Lower leg skin (tissue), 4 donors: ENCODE measurements at regions not wholly inside any gene's neighbourhood (a gene's known extent, or its start where the extent isn't known, plus 50 kb on each side); places are given as distances from the start of the nearest gene placed in this dataset.

ENCODE experiments used
- DNase-seq, 2 donors: peaks; one replicate each; pipeline ENCODE4 v3.0.0-alpha.2; 2019; ENCODE audit warnings: low spot score in 2 of 2
- H3K4me3 ChIP-seq: fragments of 200-600 bp; sonication (generic); 2 replicates; pipeline ENCODE4 v1.5.1; 2017; ENCODE audit warnings: mild to moderate bottlenecking, low read depth; ENCODE audit not compliant: poor library complexity, severe bottlenecking
- CTCF ChIP-seq, 3 donors: fragments of 450-650 bp; IDR thresholded peaks; one replicate each; pipeline ENCODE4 v1.5.1; 2016; ENCODE audit warnings: antibody characterized with exemption in 3 of 3, mild to moderate bottlenecking in 3 of 3, moderate library complexity in 2 of 3
- POLR2A ChIP-seq, 2 donors: fragments of 450-650 bp; IDR thresholded peaks; one replicate each; pipeline ENCODE4 v1.6.1; 2016 to 2017; ENCODE audit warnings: antibody characterized with exemption in 2 of 2, mild to moderate bottlenecking in 1 of 2, moderate library complexity in 1 of 2
- WGBS, 2 donors: methylation state at CpG; one replicate each; pipeline ENCODE4 v1.1.5; 2018; 5-methylcytosine and 5-hydroxymethylcytosine counted together
- intact Hi-C: fragments of 100-400 bp; cut with DNase I; formaldehyde crosslinking; loops from one replicate; pipeline ENCODE4 v1.15.0; 2023; ENCODE audit warnings: low total_unique reads

GRCh38 chr10:78915190-78915518 is 153.6 kb upstream of the ZMIZ1 start:
- WGBS, 2 donors, result 54% methylated on average over 4 of the region's 4 CpGs
- TF ChIP-seq CTCF (IDR thresholded peaks at IDR 0.05) (no peak), POLR2A (IDR thresholded peaks at IDR 0.05) (no peak)
- DNase-seq, result no peak
- intact Hi-C loops, result no loop called here
- H3K4me3 ChIP-seq, result no peak overlapping the region

GRCh38 chr10:78916227-78916626 is 152.5 kb upstream of the ZMIZ1 start:
- WGBS, 2 donors, result 88 to 90% methylated on average over 7 of the region's 7 CpGs
- intact Hi-C loops, result no loop called here
- no peak for DNase-seq
- TF ChIP-seq CTCF (IDR thresholded peaks at IDR 0.05) (no peak), POLR2A (IDR thresholded peaks at IDR 0.05) (no peak)
- no peak overlapping the region for H3K4me3 ChIP-seq

GRCh38 chr10:78919181-78919966 is 149.4 kb upstream of the ZMIZ1 start:
- 84 to 88% methylated on average over 7 of the region's 7 CpGs for WGBS, 2 donors
- TF ChIP-seq POLR2A (IDR thresholded peaks at IDR 0.05), result no peak
- no peak for TF ChIP-seq CTCF (IDR thresholded peaks at IDR 0.05)
- DNase-seq, result no peak
- intact Hi-C loops, result no loop called here
- H3K4me3 ChIP-seq, result no peak overlapping the region

GRCh38 chr10:78920011-78920410 is 148.8 kb upstream of the ZMIZ1 start:
- intact Hi-C loops, result no loop called here
- H3K4me3 ChIP-seq, result no peak overlapping the region
- peak in 1 of 2 donors; percentile 30 for DNase-seq
- TF ChIP-seq CTCF (IDR thresholded peaks at IDR 0.05), result no peak
- TF ChIP-seq POLR2A (IDR thresholded peaks at IDR 0.05), result no peak
- WGBS, 2 donors, result 79 to 98% methylated on average over 2 of the region's 2 CpGs

- TF ChIP-seq POLR2A (IDR thresholded peaks at IDR 0.05) (no peak), CTCF (IDR thresholded peaks at IDR 0.05) (no peak)
- DNase-seq, result no peak
- 85 to 93% methylated on average over 3 of the region's 3 CpGs for WGBS, 2 donors
- intact Hi-C loops, result no loop called here
- H3K4me3 ChIP-seq, result no peak overlapping the region
Measured at GRCh38 chr10:78921895-78922294, 146.9 kb upstream of the ZMIZ1 start.
